DND-41 (cell line): ENCODE measurements at regions not wholly inside any gene's neighbourhood (a gene's known extent, or its start where the extent isn't known, plus 50 kb on each side); places are given as distances from the start of the nearest gene placed in this dataset.

Experiments used
- CTCF ChIP-seq: IDR thresholded peaks from 2 replicates; pipeline ENCODE4 v1.5.1; 2012; ENCODE audit warnings: borderline replicate concordance, low read length, moderate library complexity, mild to moderate bottlenecking; ENCODE audit not compliant: poor library complexity, severe bottlenecking; ENCODE audit errors: extremely low read depth
- EZH2 ChIP-seq: IDR thresholded peaks from 3 replicates; pipeline ENCODE4 v1.6.1; 2012; ENCODE audit warnings: borderline replicate concordance, low read depth, mild to moderate bottlenecking, moderate library complexity, low read length, inconsistent platforms; ENCODE audit not compliant: severe bottlenecking

- TF ChIP-seq CTCF (no peak), EZH2 (no peak)
Measured at GRCh38 chr12:46944771-46945170, 119.0 kb upstream of the SLC38A4 start.
